ENCODE measurements at regions not wholly inside any gene's neighbourhood (a gene's known extent, or its start where the extent isn't known, plus 50 kb on each side); places are given as distances from the start of the nearest gene placed in this dataset.

- H3K4me3 ChIP-seq, result no peak overlapping the region
- intact Hi-C loops (cut with DNase I; ENCODE audit: low total_unique reads), result no loop called here
- TF ChIP-seq CTCF (IDR thresholded peaks at IDR 0.05), result no peak
- no peak for TF ChIP-seq POLR2A (IDR thresholded peaks at IDR 0.05)
- DNase-seq, result no peak
- no peaks in the 10 kb centered on the region for H3K4me1 ChIP-seq
- H3K27me3 ChIP-seq, result no peaks in the 10 kb centered on the region
- H3K27ac ChIP-seq, result no peak overlapping the region
- 33 to 41% methylated on average over 1 of the region's 1 CpG for WGBS, 2 donors
- no peaks in the 10 kb centered on the region for H3K36me3 ChIP-seq (ENCODE audit: low read depth, missing control alignments)
- no peaks in the 10 kb centered on the region for H3K9me3 ChIP-seq
Observed at GRCh38 chr5:57055731-57056130, 103.8 kb upstream of the MIER3 start.

- Histone ChIP-seq H3K27ac (no peak overlapping the region), H3K27me3 (no peaks in the 10 kb centered on the region), H3K4me3 (no peak overlapping the region), H3K4me1 (no peaks in the 10 kb centered on the region), H3K9me3 (no peaks in the 10 kb centered on the region), H3K36me3 (ENCODE audit: low read depth, missing control alignments) (no peaks in the 10 kb centered on the region)
- 53 to 91% methylated on average over 2 of the region's 2 CpGs for WGBS, 2 donors
- intact Hi-C loops (cut with DNase I; ENCODE audit: low total_unique reads), result no loop called here
- TF ChIP-seq CTCF (IDR thresholded peaks at IDR 0.05), result no peak
- TF ChIP-seq POLR2A (IDR thresholded peaks at IDR 0.05), result no peak
- no peak for DNase-seq
Observed at GRCh38 chr5:57063773-57064172, 110.1 kb upstream of the GPBP1 start.

- 87 to 90% methylated on average over 6 of the region's 6 CpGs for WGBS, 2 donors
- TF ChIP-seq CTCF (IDR thresholded peaks at IDR 0.05) (no peak), POLR2A (IDR thresholded peaks at IDR 0.05) (no peak)
- intact Hi-C loops (cut with DNase I; ENCODE audit: low total_unique reads), result no loop called here
- Histone ChIP-seq H3K9me3 (no peaks in the 10 kb centered on the region), H3K4me3 (no peak overlapping the region), H3K27me3 (no peaks in the 10 kb centered on the region), H3K36me3 (ENCODE audit: low read depth, missing control alignments) (no peaks in the 10 kb centered on the region), H3K27ac (no peak overlapping the region), H3K4me1 (no peaks in the 10 kb centered on the region)
- DNase-seq, result no peak
Observed at GRCh38 chr5:57066924-57067596, 106.8 kb upstream of the GPBP1 start.

- no peaks in the 10 kb centered on the region for H3K4me1 ChIP-seq
- no peak overlapping the region for H3K4me3 ChIP-seq
- no peaks in the 10 kb centered on the region for H3K9me3 ChIP-seq
- TF ChIP-seq CTCF (IDR thresholded peaks at IDR 0.05) (no peak), POLR2A (IDR thresholded peaks at IDR 0.05) (no peak)
- no peak overlapping the region for H3K27ac ChIP-seq
- DNase-seq, result no peak
- intact Hi-C loops (cut with DNase I; ENCODE audit: low total_unique reads), result no loop called here
- H3K27me3 ChIP-seq, result no peaks in the 10 kb centered on the region
- H3K36me3 ChIP-seq (ENCODE audit: low read depth, missing control alignments), result no peaks in the 10 kb centered on the region
Observed at GRCh38 chr5:57067597-57067924, 106.3 kb upstream of the GPBP1 start.

GRCh38 chr5:57069115-57069835, 104.6 kb upstream of the GPBP1 start:
- intact Hi-C loops (cut with DNase I; ENCODE audit: low total_unique reads), result no loop called here

More at GRCh38 chr5:57069115-57069835, 104.6 kb upstream of the GPBP1 start:
- TF ChIP-seq CTCF (IDR thresholded peaks at IDR 0.05) (no peak), POLR2A (IDR thresholded peaks at IDR 0.05) (no peak)
- Histone ChIP-seq H3K4me3 (no peak overlapping the region), H3K4me1 (no peaks in the 10 kb centered on the region), H3K27ac (no peak overlapping the region), H3K27me3 (no peaks in the 10 kb centered on the region), H3K36me3 (ENCODE audit: low read depth, missing control alignments) (no peaks in the 10 kb centered on the region), H3K9me3 (no peaks in the 10 kb centered on the region)
- DNase-seq, result no peak
- 83 to 92% methylated on average over 6 of the region's 6 CpGs for WGBS, 2 donors
